H1 (cell line): ENCODE measurements at regions not wholly inside any gene's neighbourhood (a gene's known extent, or its start where the extent isn't known, plus 50 kb on each side); places are given as distances from the start of the nearest gene placed in this dataset.
"Not testable (repeated sequence)": the region's sequence is repeated elsewhere in the genome, so short reads cannot be mapped to it uniquely, and the experiment has no call there.

ENCODE experiments used
- CTCF ChIA-PET: fragments of 300-600 bp; sonication (Branson Sonifier 250); formaldehyde crosslinking; loops from one replicate; lab custom pipeline; 2021; ENCODE audit not compliant: partially characterized antibody; lab: Charles Lee
- POLR2A ChIA-PET: fragments of 300-600 bp; sonication (Branson Sonifier 250); formaldehyde crosslinking; loops from one replicate; lab custom pipeline; 2021; ENCODE audit warnings: inconsistent platforms; ENCODE audit not compliant: partially characterized antibody; lab: Charles Lee
- DNase-seq, 2 experiments: peaks; one replicate each; pipeline versions ENCODE4 v3.0.0 to v3.0.0-alpha.2; 2010 to 2022; ENCODE audit warnings: low spot score in 2 of 2, low read depth in 1 of 2, mixed read lengths in 1 of 2
- FAIRE-seq: peaks from 2 replicates; lab custom pipeline; 2011; peaks lifted over from hg19 to GRCh38; lab: Jason Lieb, UNC
- H2AFZ ChIP-seq: 2 replicates; pipeline ENCODE4 v1.8.1; 2012; ENCODE audit warnings: low read length, inconsistent platforms
- H2AK5ac ChIP-seq: 2 replicates; pipeline ENCODE4 v1.6.1; 2013; ENCODE audit warnings: low read depth, low read length
- H2BK120ac ChIP-seq: replicated peaks from 2 replicates; pipeline ENCODE3; 2013; ENCODE audit warnings: low read depth, low read length, inconsistent platforms
- H2BK12ac ChIP-seq: 2 replicates; pipeline ENCODE4 v1.6.1; 2013; ENCODE audit warnings: low read depth, low read length
- H2BK15ac ChIP-seq: 2 replicates; pipeline ENCODE4 v1.6.1; 2013; ENCODE audit warnings: low read length
- H2BK20ac ChIP-seq: 2 replicates; pipeline ENCODE4 v1.6.1; 2013; ENCODE audit warnings: low read length
- H2BK5ac ChIP-seq: 2 replicates; pipeline ENCODE4 v1.6.1; 2013; ENCODE audit warnings: low read depth, low read length
- H3K14ac ChIP-seq: 2 replicates; pipeline ENCODE4 v1.6.1; 2013; ENCODE audit warnings: inconsistent platforms; ENCODE audit not compliant: insufficient read length
- H3K18ac ChIP-seq: 2 replicates; pipeline ENCODE4 v1.6.1; 2013; ENCODE audit warnings: low read length; ENCODE audit errors: extremely low read depth
- H3K23ac ChIP-seq: 2 replicates; pipeline ENCODE4 v1.6.1; 2013; ENCODE audit warnings: inconsistent platforms; ENCODE audit not compliant: insufficient read length
- H3K23me2 ChIP-seq: 2 replicates; pipeline ENCODE4 v1.6.1; 2013; ENCODE audit warnings: low read depth, low read length
- H3K27ac ChIP-seq: 2 replicates; pipeline ENCODE4 v1.6.1; 2011; ENCODE audit warnings: low read depth, low read length, inconsistent platforms
- H3K27me3 ChIP-seq, 4 experiments: replicated peaks in 1 of 4; 1 replicate in 1 of 4; 2 replicates in 3 of 4; pipeline versions ENCODE4 v1.6.1 to v1.8.1; 2011 to 2013; ENCODE audit warnings: low read length in 3 of 4, mild to moderate bottlenecking in 3 of 4, inconsistent platforms in 2 of 4, mixed read lengths in 2 of 4, moderate library complexity in 1 of 4; ENCODE audit not compliant: control insufficient read depth in 3 of 4, insufficient read depth in 3 of 4; ENCODE audit errors: extremely low read depth in 1 of 4
- H3K36me3 ChIP-seq, 4 experiments: 2 replicates each; pipeline versions ENCODE4 v1.6.1 to v1.8.1; 2011 to 2013; ENCODE audit warnings: mild to moderate bottlenecking in 4 of 4, low read length in 3 of 4, moderate library complexity in 2 of 4, control low read depth in 1 of 4, inconsistent platforms in 1 of 4; ENCODE audit not compliant: insufficient read depth in 4 of 4, control insufficient read depth in 2 of 4
- H3K4ac ChIP-seq: replicated peaks from 2 replicates; pipeline ENCODE3; 2013; ENCODE audit warnings: low read length, low read depth, mixed read lengths, inconsistent platforms; ENCODE audit not compliant: insufficient read length
- H3K4me1 ChIP-seq, 4 experiments: replicated peaks in 1 of 4; 1 replicate in 1 of 4; 2 replicates in 3 of 4; pipeline versions ENCODE4 v1.6.1 to v1.8.1; 2011 to 2013; ENCODE audit warnings: low read length in 3 of 4, inconsistent platforms in 2 of 4, mixed read lengths in 1 of 4; ENCODE audit not compliant: insufficient read depth in 4 of 4, control insufficient read depth in 3 of 4
- H3K4me2 ChIP-seq, 2 experiments: 2 replicates each; pipeline versions ENCODE4 v1.6.1 to v1.8.1; 2011 to 2013; ENCODE audit warnings: low read depth in 2 of 2, low read length in 2 of 2, control low read depth in 1 of 2, inconsistent platforms in 1 of 2, mild to moderate bottlenecking in 1 of 2; ENCODE audit not compliant: insufficient read depth in 1 of 2
- H3K4me3 ChIP-seq, 4 experiments: fragments of 200-600, 300-600 bp in 1 of 4; sonication (generic), shearing (Covaris generic), sonication (Bioruptor Twin) in 1 of 4; 2 replicates each; pipeline versions ENCODE4 v1.5.1 to v1.8.1; 2011 to 2016; ENCODE audit warnings: low read length in 4 of 4, low read depth in 3 of 4, control low read depth in 2 of 4, inconsistent platforms in 2 of 4, mild to moderate bottlenecking in 2 of 4, mixed read lengths in 1 of 4, moderate library complexity in 1 of 4; ENCODE audit not compliant: insufficient read depth in 2 of 4; ENCODE audit errors: extremely low read depth in 1 of 4
- H3K56ac ChIP-seq: replicated peaks from 2 replicates; pipeline ENCODE3; 2013; ENCODE audit warnings: low read depth, mild to moderate bottlenecking, mixed read lengths, low read length, inconsistent platforms; ENCODE audit not compliant: insufficient read length
- H3K79me1 ChIP-seq: 2 replicates; pipeline ENCODE4 v1.6.1; 2013; ENCODE audit warnings: low read depth, low read length, control low read depth
- H3K79me2 ChIP-seq, 2 experiments: 2 replicates each; pipeline versions ENCODE4 v1.6.1 to v1.8.1; 2012 to 2013; ENCODE audit warnings: low read length in 2 of 2, mild to moderate bottlenecking in 2 of 2, inconsistent platforms in 1 of 2; ENCODE audit not compliant: insufficient read depth in 2 of 2, control insufficient read depth in 1 of 2
- H3K9ac ChIP-seq, 4 experiments: replicated peaks in 1 of 4; 1 replicate in 1 of 4; 2 replicates in 3 of 4; pipeline versions ENCODE4 v1.6.1 to v1.8.1; 2011 to 2013; ENCODE audit warnings: low read depth in 3 of 4, low read length in 3 of 4, control low read depth in 2 of 4, mild to moderate bottlenecking in 2 of 4, moderate library complexity in 2 of 4, inconsistent platforms in 1 of 4; ENCODE audit errors: extremely low read depth in 1 of 4
- H3K9me3 ChIP-seq, 2 experiments: 2 replicates each; pipeline versions ENCODE4 v1.6.1 to v1.8.1; 2012 to 2013; ENCODE audit warnings: mild to moderate bottlenecking in 2 of 2, moderate library complexity in 2 of 2, control low read depth in 1 of 2, inconsistent platforms in 1 of 2, low read depth in 1 of 2, low read length in 1 of 2, mixed read lengths in 1 of 2; ENCODE audit not compliant: insufficient read depth in 2 of 2
- H4K20me1 ChIP-seq, 2 experiments: replicated peaks in 1 of 2; 2 replicates each; pipeline versions ENCODE3 to v1.8.1; 2011 to 2013; ENCODE audit warnings: inconsistent platforms in 2 of 2, low read length in 2 of 2, mild to moderate bottlenecking in 1 of 2; ENCODE audit not compliant: insufficient read depth in 2 of 2, control insufficient read depth in 1 of 2
- H4K5ac ChIP-seq: 2 replicates; pipeline ENCODE4 v1.6.1; 2013; ENCODE audit warnings: low read length, low read depth, mixed read lengths, inconsistent platforms; ENCODE audit not compliant: insufficient read length
- H4K8ac ChIP-seq: 2 replicates; pipeline ENCODE4 v1.8.0; 2013; ENCODE audit warnings: mild to moderate bottlenecking, moderate library complexity, low read length, inconsistent platforms; ENCODE audit not compliant: insufficient read depth; ENCODE audit errors: extremely low read depth
- H4K91ac ChIP-seq: replicated peaks from 2 replicates; pipeline ENCODE3; 2013; ENCODE audit warnings: low read length, mixed read lengths, inconsistent platforms; ENCODE audit not compliant: insufficient read length
- WGBS, 2 experiments: shearing (Covaris generic) in 1 of 2; methylation state at CpG; one replicate each; pipeline versions ENCODE4 v1.1.6 to v1.1.7; 2013 to 2015; ENCODE audit warnings: low lambda C conversion rate in 2 of 2, mixed read lengths in 2 of 2, inconsistent platforms in 1 of 2, low coverage in 1 of 2, missing lambda C conversion rate in 1 of 2; ENCODE audit not compliant: insufficient replicate concordance in 2 of 2, insufficient coverage in 1 of 2, insufficient read length in 1 of 2; ENCODE audit errors: extremely low coverage in 1 of 2, missing lambda C conversion rate in 1 of 2; 5-methylcytosine and 5-hydroxymethylcytosine counted together

DNA sequence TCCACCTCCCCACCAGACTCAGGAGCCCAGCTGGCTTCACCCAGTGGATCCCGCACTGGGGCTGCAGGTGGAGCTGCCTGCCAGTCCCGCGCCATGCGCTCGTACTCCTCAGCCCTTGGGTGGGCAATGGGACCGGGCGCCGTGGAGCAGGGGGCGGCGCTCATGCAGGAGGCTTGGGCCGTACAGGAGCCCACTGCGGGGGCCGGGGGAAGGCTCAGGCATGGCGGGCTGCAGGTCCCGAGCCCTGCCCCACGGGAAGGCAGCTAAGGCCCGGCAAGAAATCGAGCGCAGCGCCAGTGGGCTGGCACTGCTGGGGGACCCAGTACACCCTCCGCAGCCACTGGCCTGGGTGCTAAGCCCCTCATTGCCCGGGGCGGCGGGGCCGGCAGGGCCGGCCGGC is 984.0 kb downstream of the TBL1XR1 start:
- H3K4me3 ChIP-seq, result not testable (repeated sequence)

More for the DNA sequence above, 984.0 kb downstream of the TBL1XR1 start:
- H3K4me2 ChIP-seq, H4K91ac ChIP-seq, H3K27me3 ChIP-seq, DNase-seq, H3K56ac ChIP-seq, H3K79me1 ChIP-seq, H2AK5ac ChIP-seq, H4K5ac ChIP-seq, H4K8ac ChIP-seq, H2BK12ac ChIP-seq, H4K20me1 ChIP-seq, H3K27ac ChIP-seq, H2BK5ac ChIP-seq, H2BK15ac ChIP-seq, H3K79me2 ChIP-seq, FAIRE-seq, H3K9me3 ChIP-seq, H3K36me3 ChIP-seq, H2AFZ ChIP-seq, H2BK120ac ChIP-seq, H3K23me2 ChIP-seq, H2BK20ac ChIP-seq, H3K4me1 ChIP-seq, H3K14ac ChIP-seq, H3K18ac ChIP-seq, H3K23ac ChIP-seq, H3K4ac ChIP-seq, H3K9ac ChIP-seq: not testable (repeated sequence)
- 95% methylated on average over 4 of the region's 27 CpGs; no CpG with 5 or more reads in 1 of the 2 experiments for WGBS, 2 experiments
- ChIA-PET CTCF (interaction anchor here (0.6 kb wide), 3 partner anchors 31 to 780 kb away, joined by 3 to 4 read pairs (median 3); no protein-coding TSS in a partner anchor), POLR2A (interaction anchor here (0.7 kb wide), 1 partner anchor 62 kb away, joined by 3 read pairs; no protein-coding TSS in a partner anchor)
